ENCODE measurements at regions not wholly inside any gene's neighbourhood (a gene's known extent, or its start where the extent isn't known, plus 50 kb on each side); places are given as distances from the start of the nearest gene placed in this dataset.
"Not testable (repeated sequence)": the region's sequence is repeated elsewhere in the genome, so short reads cannot be mapped to it uniquely, and the experiment has no call there.

- DNase-seq; ATAC-seq (replicated peaks in 1 of 4); H3K27me3 ChIP-seq (replicated peaks in 1 of 2; ENCODE audit: control insufficient read depth in 2 of 2, extremely low read depth in 1 of 2, insufficient read depth in 2 of 2, low read length in 1 of 2); H3K4me1 Mint-ChIP-seq; H3K36me3 ChIP-seq (ENCODE audit: control insufficient read depth in 2 of 2, extremely low read depth in 1 of 2, insufficient read depth in 1 of 2, low read length in 1 of 2); H3K27me3 Mint-ChIP-seq; H3K4me3 ChIP-seq (ENCODE audit: control insufficient read depth in 1 of 2, extremely low read depth in 1 of 2, low read length in 1 of 2); CTCF ChIA-PET; H3K9me3 ChIP-seq; POLR2A ChIA-PET; H3K27ac Mint-ChIP-seq; H3K4me3 Mint-ChIP-seq; H3K36me3 Mint-ChIP-seq; H3K9me3 Mint-ChIP-seq; H3K4me1 ChIP-seq (ENCODE audit: control insufficient read depth in 1 of 2, extremely low read depth in 1 of 2, insufficient read depth in 2 of 2, low read length in 2 of 2); H3K27ac ChIP-seq (ENCODE audit: low read length): not testable (repeated sequence)
- WGBS (ENCODE audit: insufficient coverage) = no CpG with 5 or more reads among the region's 13 CpGs
Observed at GRCh38 chrX:98300536-98300935, 1416.8 kb downstream of the RPA4 start.

- no peaks in the 10 kb centered on the region for H3K27me3 ChIP-seq (replicated peaks in 1 of 2; ENCODE audit: control insufficient read depth in 2 of 2, extremely low read depth in 1 of 2, insufficient read depth in 2 of 2, low read length in 1 of 2)
- DNase-seq (no peak), ATAC-seq (replicated peaks in 1 of 4) (no peak)
- H3K4me3 ChIP-seq (ENCODE audit: control insufficient read depth in 1 of 2, extremely low read depth in 1 of 2, low read length in 1 of 2) = no peak overlapping the region
- no peak overlapping the region for H3K27ac ChIP-seq (ENCODE audit: low read length)
- WGBS (ENCODE audit: insufficient coverage) = no CpG with 5 or more reads among the region's 2 CpGs
- Mint-ChIP-seq H3K4me3 (no peak overlapping the region), H3K27ac (no peak overlapping the region), H3K36me3 (no peaks in the 10 kb centered on the region), H3K9me3 (peaks cover 0 to 4% (median 0%) of the 10 kb centered on the region in 3 donors), H3K27me3 (peaks cover 0 to 11% of the 10 kb centered on the region in 2 donors), H3K4me1 (no peaks in the 10 kb centered on the region)
- no peaks in the 10 kb centered on the region for H3K9me3 ChIP-seq
- CTCF ChIA-PET = no interaction called here
- H3K4me1 ChIP-seq (ENCODE audit: control insufficient read depth in 1 of 2, extremely low read depth in 1 of 2, insufficient read depth in 2 of 2, low read length in 2 of 2) = no peaks in the 10 kb centered on the region
- POLR2A ChIA-PET = no interaction called here
- no peaks in the 10 kb centered on the region for H3K36me3 ChIP-seq (ENCODE audit: control insufficient read depth in 2 of 2, extremely low read depth in 1 of 2, insufficient read depth in 1 of 2, low read length in 1 of 2)
Observed at GRCh38 chrX:98331407-98331806, 1447.7 kb downstream of the RPA4 start.

GRCh38 chrX:98338544-98338943, 1454.8 kb downstream of the RPA4 start:
- H3K4me1 ChIP-seq (ENCODE audit: control insufficient read depth in 1 of 2, extremely low read depth in 1 of 2, insufficient read depth in 2 of 2, low read length in 2 of 2) = no peaks in the 10 kb centered on the region
- H3K27ac ChIP-seq (ENCODE audit: low read length) = no peak overlapping the region
- H3K9me3 ChIP-seq = no peaks in the 10 kb centered on the region
- Mint-ChIP-seq H3K9me3 (peaks cover 5 to 8% (median 7%) of the 10 kb centered on the region in 3 donors), H3K4me1 (no peaks in the 10 kb centered on the region), H3K36me3 (no peaks in the 10 kb centered on the region), H3K27me3 (no peaks in the 10 kb centered on the region), H3K27ac (no peak overlapping the region), H3K4me3 (no peak overlapping the region)
- no peak overlapping the region for H3K4me3 ChIP-seq (ENCODE audit: control insufficient read depth in 1 of 2, extremely low read depth in 1 of 2, low read length in 1 of 2)
- ChIA-PET CTCF (no interaction called here), POLR2A (no interaction called here)
- H3K36me3 ChIP-seq (ENCODE audit: control insufficient read depth in 2 of 2, extremely low read depth in 1 of 2, insufficient read depth in 1 of 2, low read length in 1 of 2) = no peaks in the 10 kb centered on the region
- DNase-seq (no peak), ATAC-seq (replicated peaks in 1 of 4) (no peak)
- H3K27me3 ChIP-seq (replicated peaks in 1 of 2; ENCODE audit: control insufficient read depth in 2 of 2, extremely low read depth in 1 of 2, insufficient read depth in 2 of 2, low read length in 1 of 2) = no peaks in the 10 kb centered on the region
- no CpG with 5 or more reads among the region's 2 CpGs for WGBS (ENCODE audit: insufficient coverage)

DNA sequence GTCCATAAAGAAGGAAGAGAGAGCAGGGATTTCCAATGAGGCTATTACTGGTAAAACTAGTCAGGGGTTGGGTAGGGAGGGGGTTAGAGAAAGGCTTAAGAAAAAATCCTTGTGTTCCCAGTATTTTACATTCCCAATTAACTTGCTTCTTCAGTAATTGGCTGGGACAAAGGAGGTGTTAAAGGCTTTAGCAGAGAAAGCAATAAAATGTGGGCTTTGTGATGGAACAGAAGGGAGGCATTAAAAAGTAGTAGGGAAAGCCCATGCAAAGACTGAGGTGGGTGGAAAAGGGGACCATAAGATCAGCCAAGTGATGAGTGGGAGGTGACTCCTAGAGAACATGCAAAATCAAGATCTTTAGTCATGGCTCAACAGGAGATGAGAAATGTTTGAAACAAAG, 1467.2 kb downstream of the RPA4 start:
- no peak for ATAC-seq (replicated peaks in 1 of 4)
- no peaks in the 10 kb centered on the region for H3K9me3 Mint-ChIP-seq
- H3K27ac ChIP-seq (ENCODE audit: low read length) = no peak overlapping the region

DNA sequence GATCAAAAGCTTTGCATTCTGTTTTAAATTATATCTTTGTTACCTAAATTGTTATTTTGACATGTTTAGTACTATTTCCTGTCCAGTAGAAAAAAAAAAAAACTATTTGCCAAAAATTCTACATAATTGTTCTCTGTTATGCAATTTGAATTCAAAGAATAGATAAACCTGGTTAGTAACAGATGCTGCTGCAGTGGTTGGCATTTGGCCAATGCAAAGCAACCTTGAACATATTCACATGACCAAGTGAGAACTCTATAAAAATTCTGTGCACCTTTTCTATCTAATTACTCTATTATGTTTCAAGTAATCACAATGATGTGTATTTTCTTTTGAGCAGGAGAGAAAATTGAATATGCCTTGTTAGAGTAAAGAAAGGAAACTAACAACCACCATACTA, 1473.4 kb downstream of the RPA4 start:
- H3K9me3 ChIP-seq = no peaks in the 10 kb centered on the region
- H3K27ac ChIP-seq (ENCODE audit: low read length) = no peak overlapping the region
- H3K36me3 ChIP-seq (ENCODE audit: control insufficient read depth in 2 of 2, extremely low read depth in 1 of 2, insufficient read depth in 1 of 2, low read length in 1 of 2) = no peaks in the 10 kb centered on the region
- H3K27me3 ChIP-seq (replicated peaks in 1 of 2; ENCODE audit: control insufficient read depth in 2 of 2, extremely low read depth in 1 of 2, insufficient read depth in 2 of 2, low read length in 1 of 2) = no peaks in the 10 kb centered on the region
- ChIA-PET CTCF (no interaction called here), POLR2A (no interaction called here)
- Mint-ChIP-seq H3K27ac (no peak overlapping the region), H3K4me3 (no peak overlapping the region), H3K9me3 (no peaks in the 10 kb centered on the region), H3K27me3 (no peaks in the 10 kb centered on the region), H3K36me3 (no peaks in the 10 kb centered on the region), H3K4me1 (no peaks in the 10 kb centered on the region)
- no peak for ATAC-seq (replicated peaks in 1 of 4)
- H3K4me1 ChIP-seq (ENCODE audit: control insufficient read depth in 1 of 2, extremely low read depth in 1 of 2, insufficient read depth in 2 of 2, low read length in 2 of 2) = no peaks in the 10 kb centered on the region
- H3K4me3 ChIP-seq (ENCODE audit: control insufficient read depth in 1 of 2, extremely low read depth in 1 of 2, low read length in 1 of 2) = no peak overlapping the region
- DNase-seq = no peak

More for the DNA sequence above, 1467.2 kb downstream of the RPA4 start:
- H3K4me1 Mint-ChIP-seq = no peaks in the 10 kb centered on the region
- Histone ChIP-seq H3K27me3 (replicated peaks in 1 of 2; ENCODE audit: control insufficient read depth in 2 of 2, extremely low read depth in 1 of 2, insufficient read depth in 2 of 2, low read length in 1 of 2) (no peaks in the 10 kb centered on the region), H3K4me1 (ENCODE audit: control insufficient read depth in 1 of 2, extremely low read depth in 1 of 2, insufficient read depth in 2 of 2, low read length in 2 of 2) (no peaks in the 10 kb centered on the region), H3K4me3 (ENCODE audit: control insufficient read depth in 1 of 2, extremely low read depth in 1 of 2, low read length in 1 of 2) (no peak overlapping the region), H3K9me3 (no peaks in the 10 kb centered on the region), H3K36me3 (ENCODE audit: control insufficient read depth in 2 of 2, extremely low read depth in 1 of 2, insufficient read depth in 1 of 2, low read length in 1 of 2) (no peaks in the 10 kb centered on the region)
- no peak overlapping the region for H3K27ac Mint-ChIP-seq
- DNase-seq = no peak
- H3K4me3 Mint-ChIP-seq = no peak overlapping the region
- POLR2A ChIA-PET = no interaction called here
- CTCF ChIA-PET = no interaction called here
- H3K27me3 Mint-ChIP-seq = peaks cover 0 to 5% of the 10 kb centered on the region in 2 donors
- H3K36me3 Mint-ChIP-seq = no peaks in the 10 kb centered on the region

DNA sequence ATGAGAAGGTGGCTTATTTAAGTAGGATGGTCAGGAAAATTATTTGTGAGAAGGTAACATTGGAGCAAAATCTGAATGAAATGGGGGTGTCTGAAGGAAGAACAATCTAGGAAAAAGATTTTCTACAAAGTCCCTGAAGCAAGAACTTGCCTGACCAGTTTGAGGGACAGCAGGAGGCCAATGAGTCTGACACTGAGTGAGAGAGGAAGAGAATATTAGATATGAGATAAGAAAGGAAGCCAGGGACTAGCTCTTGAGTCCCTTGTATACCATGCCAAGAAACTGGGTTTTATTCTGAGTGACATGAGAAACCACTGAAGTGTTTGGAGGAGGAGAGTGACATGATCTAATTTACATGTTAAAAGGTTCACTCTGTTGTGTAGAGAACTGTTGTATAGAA, 1478.9 kb downstream of the RPA4 start:
- Histone ChIP-seq H3K27me3 (replicated peaks in 1 of 2; ENCODE audit: control insufficient read depth in 2 of 2, extremely low read depth in 1 of 2, insufficient read depth in 2 of 2, low read length in 1 of 2) (no peaks in the 10 kb centered on the region), H3K4me1 (ENCODE audit: control insufficient read depth in 1 of 2, extremely low read depth in 1 of 2, insufficient read depth in 2 of 2, low read length in 2 of 2) (no peaks in the 10 kb centered on the region), H3K36me3 (ENCODE audit: control insufficient read depth in 2 of 2, extremely low read depth in 1 of 2, insufficient read depth in 1 of 2, low read length in 1 of 2) (no peaks in the 10 kb centered on the region), H3K4me3 (ENCODE audit: control insufficient read depth in 1 of 2, extremely low read depth in 1 of 2, low read length in 1 of 2) (no peak overlapping the region), H3K27ac (ENCODE audit: low read length) (no peak overlapping the region), H3K9me3 (no peaks in the 10 kb centered on the region)
- no peaks in the 10 kb centered on the region for H3K9me3 Mint-ChIP-seq
- H3K4me1 Mint-ChIP-seq = no peaks in the 10 kb centered on the region
- H3K27me3 Mint-ChIP-seq = peaks cover 0 to 3% of the 10 kb centered on the region in 2 donors
- POLR2A ChIA-PET = no interaction called here
- DNase-seq (no peak), ATAC-seq (replicated peaks in 1 of 4) (no peak)
- H3K27ac Mint-ChIP-seq = no peak overlapping the region
- no peaks in the 10 kb centered on the region for H3K36me3 Mint-ChIP-seq
- CTCF ChIA-PET = no interaction called here
- no peak overlapping the region for H3K4me3 Mint-ChIP-seq

- no CpG with 5 or more reads among the region's 2 CpGs for WGBS (ENCODE audit: insufficient coverage)
- ChIA-PET POLR2A (no interaction called here), CTCF (no interaction called here)
Observed at GRCh38 chrX:98371994-98372393, 1488.3 kb downstream of the RPA4 start.

More at GRCh38 chrX:98371994-98372393, 1488.3 kb downstream of the RPA4 start:
- H3K36me3 ChIP-seq (ENCODE audit: control insufficient read depth in 2 of 2, extremely low read depth in 1 of 2, insufficient read depth in 1 of 2, low read length in 1 of 2) = no peaks in the 10 kb centered on the region
- H3K27ac Mint-ChIP-seq = no peak overlapping the region
- no peaks in the 10 kb centered on the region for H3K9me3 ChIP-seq
- no peaks in the 10 kb centered on the region for H3K4me1 ChIP-seq (ENCODE audit: control insufficient read depth in 1 of 2, extremely low read depth in 1 of 2, insufficient read depth in 2 of 2, low read length in 2 of 2)
- H3K4me1 Mint-ChIP-seq = no peaks in the 10 kb centered on the region
- no peaks in the 10 kb centered on the region for H3K36me3 Mint-ChIP-seq
- DNase-seq (no peak), ATAC-seq (replicated peaks in 1 of 4) (no peak)
- no peak overlapping the region for H3K4me3 Mint-ChIP-seq
- H3K27ac ChIP-seq (ENCODE audit: low read length) = no peak overlapping the region
- H3K27me3 Mint-ChIP-seq = peaks cover 0 to 4% of the 10 kb centered on the region in 2 donors
- H3K9me3 Mint-ChIP-seq = no peaks in the 10 kb centered on the region
- no peaks in the 10 kb centered on the region for H3K27me3 ChIP-seq (replicated peaks in 1 of 2; ENCODE audit: control insufficient read depth in 2 of 2, extremely low read depth in 1 of 2, insufficient read depth in 2 of 2, low read length in 1 of 2)
- no peak overlapping the region for H3K4me3 ChIP-seq (ENCODE audit: control insufficient read depth in 1 of 2, extremely low read depth in 1 of 2, low read length in 1 of 2)

Measured in T-cell (primary cell).